ENCODE measurements at regions not wholly inside any gene's neighbourhood (a gene's known extent, or its start where the extent isn't known, plus 50 kb on each side); places are given as distances from the start of the nearest gene placed in this dataset.

DNA sequence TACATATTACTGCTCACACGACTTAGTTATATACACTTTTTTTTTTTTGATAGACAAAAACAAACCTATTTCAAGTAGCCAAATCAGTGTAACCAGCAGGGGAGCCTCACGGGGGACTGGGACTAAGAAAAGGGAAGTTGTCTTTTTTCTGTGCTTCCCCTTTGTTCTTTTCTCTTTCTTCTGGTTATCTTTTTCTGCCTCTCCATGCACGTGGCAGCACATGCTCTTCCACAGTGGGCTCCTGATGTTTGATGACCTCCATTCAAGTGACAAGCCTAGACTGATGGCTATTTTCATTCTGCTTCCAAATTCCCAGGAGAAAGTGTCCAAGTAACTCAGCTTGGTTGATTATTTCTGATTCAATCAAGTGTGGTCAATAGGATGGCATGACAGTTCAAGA lies 98.2 kb upstream of the STK39 start:
- Histone ChIP-seq H2AFZ (ENCODE audit: low read depth, low read length) (no peak overlapping the region), H2AK5ac (ENCODE audit: low read length, severe bottlenecking) (no peak overlapping the region), H3K14ac (ENCODE audit: low read length in 2 of 2) (no peak overlapping the region), H3K4ac (ENCODE audit: low read depth in 1 of 2, low read length in 2 of 2) (no peak overlapping the region), H3K4me1 (ENCODE audit: control insufficient read depth, insufficient read depth, low read depth, low read length) (no peaks in the 10 kb centered on the region), H3K9ac (ENCODE audit: low read length) (no peak overlapping the region), H3K79me1 (replicated peaks; ENCODE audit: low read length, poor library complexity, severe bottlenecking) (no peaks in the 10 kb centered on the region), H4K91ac (ENCODE audit: low read length) (no peak overlapping the region), H4K8ac (ENCODE audit: low read length) (no peak overlapping the region), H2BK120ac (ENCODE audit: low read depth, low read length) (no peak overlapping the region), H2BK5ac (ENCODE audit: low read depth, low read length, poor library complexity, severe bottlenecking) (no peak overlapping the region), H3K27ac (ENCODE audit: low read length, poor library complexity, severe bottlenecking) (no peak overlapping the region), H3K27me3 (ENCODE audit: control insufficient read depth in 1 of 2, insufficient read depth in 1 of 2, low read length in 2 of 2) (no peaks in the 10 kb centered on the region), H2BK15ac (ENCODE audit: low read depth, poor library complexity, severe bottlenecking) (no peak overlapping the region), H2BK12ac (ENCODE audit: low read length in 2 of 2) (no peak overlapping the region), H3K18ac (ENCODE audit: low read depth in 1 of 2, low read length in 2 of 2) (no peak overlapping the region), H3K23ac (ENCODE audit: low read length in 2 of 2) (no peak overlapping the region), H3K9me3 (ENCODE audit: control insufficient read depth, low read length) (no peaks in the 10 kb centered on the region), H3K36me3 (ENCODE audit: control insufficient read depth in 1 of 2, insufficient read depth in 2 of 2, low read depth in 1 of 2, low read length in 2 of 2) (no peaks in the 10 kb centered on the region), H3K4me3 (ENCODE audit: insufficient read depth in 1 of 2, low read depth in 1 of 2, low read length in 2 of 2) (no peak overlapping the region), H3K4me2 (ENCODE audit: low read length, poor library complexity, severe bottlenecking) (no peak overlapping the region)
- no peak for DNase-seq
- 85% methylated on average over 3 of the region's 3 CpGs for WGBS

DNA sequence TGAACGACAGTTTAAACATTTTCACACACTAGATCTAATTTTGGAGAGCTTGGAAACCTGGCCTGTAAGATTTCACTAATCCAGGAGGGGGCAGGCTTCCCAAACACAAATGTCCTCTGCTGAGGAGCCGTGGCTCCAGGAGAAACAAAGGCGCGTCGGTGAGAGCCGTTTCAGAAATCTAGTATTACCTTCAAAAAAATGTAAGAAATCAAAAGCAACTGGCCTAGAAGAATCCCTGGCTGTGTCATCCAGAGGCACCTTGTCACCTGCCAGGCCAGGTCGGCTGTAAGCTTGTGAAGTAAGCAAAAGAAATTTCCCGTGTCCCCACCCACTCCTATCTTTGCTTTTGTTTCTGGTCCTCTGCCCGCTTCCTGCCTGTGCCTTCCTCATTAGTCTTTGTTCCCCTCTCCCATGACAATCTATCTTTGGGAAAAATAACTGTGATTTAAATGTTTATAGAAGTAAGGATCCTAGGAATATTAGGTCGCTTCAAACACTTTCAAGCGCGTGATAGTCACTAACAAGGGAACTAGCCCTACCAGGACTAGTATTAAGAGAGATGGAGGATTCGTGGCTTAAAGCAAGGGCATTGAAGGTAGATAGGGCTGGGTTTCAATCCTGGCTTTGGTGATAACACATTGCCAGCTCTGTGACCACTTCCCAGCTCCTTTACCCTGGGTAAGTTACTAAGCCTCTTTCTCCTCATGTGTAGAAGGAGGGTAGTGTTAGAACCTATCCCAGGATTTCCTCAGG lies 99.5 kb upstream of the STK39 start:
- Histone ChIP-seq H3K4me2 (ENCODE audit: low read length, poor library complexity, severe bottlenecking) (peak overlapping the region; percentile 55), H4K8ac (ENCODE audit: low read length) (peak overlapping the region; percentile 54), H3K23ac (ENCODE audit: low read length in 2 of 2) (no peak overlapping the region), H3K14ac (ENCODE audit: low read length in 2 of 2) (no peak overlapping the region), H3K18ac (ENCODE audit: low read depth in 1 of 2, low read length in 2 of 2) (peak overlapping the region; percentile 4 to 73), H3K36me3 (ENCODE audit: control insufficient read depth in 1 of 2, insufficient read depth in 2 of 2, low read depth in 1 of 2, low read length in 2 of 2) (no peaks in the 10 kb centered on the region), H3K27me3 (ENCODE audit: control insufficient read depth in 1 of 2, insufficient read depth in 1 of 2, low read length in 2 of 2) (no peaks in the 10 kb centered on the region), H2BK120ac (ENCODE audit: low read depth, low read length) (no peak overlapping the region), H2AFZ (ENCODE audit: low read depth, low read length) (no peak overlapping the region), H3K4me3 (ENCODE audit: insufficient read depth in 1 of 2, low read depth in 1 of 2, low read length in 2 of 2) (peak overlapping the region; percentile 52 to 79), H3K79me1 (replicated peaks; ENCODE audit: low read length, poor library complexity, severe bottlenecking) (no peaks in the 10 kb centered on the region), H2BK12ac (ENCODE audit: low read length in 2 of 2) (peak overlapping the region; percentile 1 to 94), H4K91ac (ENCODE audit: low read length) (no peak overlapping the region), H3K4me1 (ENCODE audit: control insufficient read depth, insufficient read depth, low read depth, low read length) (no peaks in the 10 kb centered on the region), H2AK5ac (ENCODE audit: low read length, severe bottlenecking) (no peak overlapping the region), H3K4ac (ENCODE audit: low read depth in 1 of 2, low read length in 2 of 2) (peak overlapping the region in 1 of 2 experiments; percentile 78), H3K9me3 (ENCODE audit: control insufficient read depth, low read length) (no peaks in the 10 kb centered on the region), H2BK15ac (ENCODE audit: low read depth, poor library complexity, severe bottlenecking) (no peak overlapping the region), H3K9ac (ENCODE audit: low read length) (peak overlapping the region; percentile 87), H3K27ac (ENCODE audit: low read length, poor library complexity, severe bottlenecking) (no peak overlapping the region), H2BK5ac (ENCODE audit: low read depth, low read length, poor library complexity, severe bottlenecking) (no peak overlapping the region)
- 27% methylated on average over 12 of the region's 13 CpGs for WGBS
- peak; percentile 69 for DNase-seq

DNA sequence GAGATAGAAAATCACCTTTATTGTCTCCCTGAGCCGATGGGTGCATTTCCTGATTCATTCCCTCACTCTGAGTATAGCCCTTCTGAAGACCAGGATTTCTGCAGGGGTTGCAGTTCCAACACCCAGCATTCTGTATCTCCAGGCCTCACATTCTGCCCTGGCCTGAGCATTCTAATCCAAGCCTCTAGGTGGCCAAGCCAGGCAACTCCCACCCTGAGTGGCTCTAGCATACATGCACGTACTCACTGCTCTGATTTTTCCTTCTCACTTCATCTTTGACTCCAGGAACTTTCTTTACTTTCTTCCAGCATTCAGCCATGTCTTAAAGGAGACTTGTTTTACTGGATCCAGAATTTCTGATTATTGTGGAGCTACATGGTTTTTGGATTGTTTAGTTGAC lies 100.7 kb upstream of the STK39 start:
- no peaks in the 10 kb centered on the region for H3K36me3 ChIP-seq (ENCODE audit: control insufficient read depth in 1 of 2, insufficient read depth in 2 of 2, low read depth in 1 of 2, low read length in 2 of 2)
- H3K27ac ChIP-seq (ENCODE audit: low read length, poor library complexity, severe bottlenecking), result no peak overlapping the region
- H3K4me3 ChIP-seq (ENCODE audit: insufficient read depth in 1 of 2, low read depth in 1 of 2, low read length in 2 of 2), result no peak overlapping the region
- no peak overlapping the region for H4K8ac ChIP-seq (ENCODE audit: low read length)
- H3K9ac ChIP-seq (ENCODE audit: low read length), result no peak overlapping the region
- no peak overlapping the region for H3K23ac ChIP-seq (ENCODE audit: low read length in 2 of 2)
- no peak overlapping the region for H2BK120ac ChIP-seq (ENCODE audit: low read depth, low read length)
- H2BK12ac ChIP-seq (ENCODE audit: low read length in 2 of 2), result no peak overlapping the region
- H3K14ac ChIP-seq (ENCODE audit: low read length in 2 of 2), result no peak overlapping the region
- no peak overlapping the region for H2BK15ac ChIP-seq (ENCODE audit: low read depth, poor library complexity, severe bottlenecking)
- H4K91ac ChIP-seq (ENCODE audit: low read length), result no peak overlapping the region
- DNase-seq, result peak; percentile 68
- H3K79me1 ChIP-seq (replicated peaks; ENCODE audit: low read length, poor library complexity, severe bottlenecking), result no peaks in the 10 kb centered on the region
- H2BK5ac ChIP-seq (ENCODE audit: low read depth, low read length, poor library complexity, severe bottlenecking), result no peak overlapping the region
- no peak overlapping the region for H3K4ac ChIP-seq (ENCODE audit: low read depth in 1 of 2, low read length in 2 of 2)
- WGBS, result 55% methylated on average over 2 of the region's 2 CpGs
- no peak overlapping the region for H3K18ac ChIP-seq (ENCODE audit: low read depth in 1 of 2, low read length in 2 of 2)
- H3K4me1 ChIP-seq (ENCODE audit: control insufficient read depth, insufficient read depth, low read depth, low read length), result no peaks in the 10 kb centered on the region
- H2AFZ ChIP-seq (ENCODE audit: low read depth, low read length), result no peak overlapping the region
- H3K4me2 ChIP-seq (ENCODE audit: low read length, poor library complexity, severe bottlenecking), result no peak overlapping the region
- H2AK5ac ChIP-seq (ENCODE audit: low read length, severe bottlenecking), result no peak overlapping the region
- H3K27me3 ChIP-seq (ENCODE audit: control insufficient read depth in 1 of 2, insufficient read depth in 1 of 2, low read length in 2 of 2), result no peaks in the 10 kb centered on the region
- H3K9me3 ChIP-seq (ENCODE audit: control insufficient read depth, low read length), result no peaks in the 10 kb centered on the region

DNA sequence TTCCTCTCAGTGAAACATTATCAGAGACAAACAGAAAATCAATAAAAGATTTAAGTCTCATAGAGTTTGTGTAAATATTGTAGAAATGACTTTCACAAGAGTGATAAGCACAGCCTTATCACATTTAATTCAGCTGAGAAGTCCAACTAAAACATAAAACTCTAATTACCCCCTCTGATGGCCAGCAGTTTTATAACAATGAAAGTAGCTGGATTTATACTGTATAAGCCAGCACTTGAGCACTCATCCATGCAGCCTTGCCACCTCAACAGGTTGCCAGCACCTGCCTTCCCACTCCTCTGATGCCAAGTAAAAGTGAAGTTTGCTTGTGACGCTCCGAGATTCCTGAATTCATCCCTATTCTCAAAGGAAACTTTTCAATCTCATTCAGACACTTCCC lies 103.0 kb upstream of the STK39 start:
- Histone ChIP-seq H3K18ac (ENCODE audit: low read depth in 1 of 2, low read length in 2 of 2) (no peak overlapping the region), H3K4me2 (ENCODE audit: low read length, poor library complexity, severe bottlenecking) (no peak overlapping the region), H3K9me3 (ENCODE audit: control insufficient read depth, low read length) (peaks cover 6% of the 10 kb centered on the region), H2AK5ac (ENCODE audit: low read length, severe bottlenecking) (no peak overlapping the region), H3K36me3 (ENCODE audit: control insufficient read depth in 1 of 2, insufficient read depth in 2 of 2, low read depth in 1 of 2, low read length in 2 of 2) (no peaks in the 10 kb centered on the region), H3K14ac (ENCODE audit: low read length in 2 of 2) (no peak overlapping the region), H3K9ac (ENCODE audit: low read length) (no peak overlapping the region), H3K27me3 (ENCODE audit: control insufficient read depth in 1 of 2, insufficient read depth in 1 of 2, low read length in 2 of 2) (no peaks in the 10 kb centered on the region), H3K4me1 (ENCODE audit: control insufficient read depth, insufficient read depth, low read depth, low read length) (no peaks in the 10 kb centered on the region), H4K8ac (ENCODE audit: low read length) (no peak overlapping the region), H3K4me3 (ENCODE audit: insufficient read depth in 1 of 2, low read depth in 1 of 2, low read length in 2 of 2) (no peak overlapping the region), H4K91ac (ENCODE audit: low read length) (no peak overlapping the region), H2BK5ac (ENCODE audit: low read depth, low read length, poor library complexity, severe bottlenecking) (no peak overlapping the region), H2BK15ac (ENCODE audit: low read depth, poor library complexity, severe bottlenecking) (no peak overlapping the region), H3K4ac (ENCODE audit: low read depth in 1 of 2, low read length in 2 of 2) (no peak overlapping the region), H2BK120ac (ENCODE audit: low read depth, low read length) (no peak overlapping the region), H3K27ac (ENCODE audit: low read length, poor library complexity, severe bottlenecking) (no peak overlapping the region), H3K23ac (ENCODE audit: low read length in 2 of 2) (no peak overlapping the region), H2BK12ac (ENCODE audit: low read length in 2 of 2) (no peak overlapping the region), H3K79me1 (replicated peaks; ENCODE audit: low read length, poor library complexity, severe bottlenecking) (no peaks in the 10 kb centered on the region), H2AFZ (ENCODE audit: low read depth, low read length) (no peak overlapping the region)
- no peak for DNase-seq
- 93% methylated on average over 2 of the region's 2 CpGs for WGBS
